ENCODE measurements at regions not wholly inside any gene's neighbourhood (a gene's known extent, or its start where the extent isn't known, plus 50 kb on each side); places are given as distances from the start of the nearest gene placed in this dataset.

GRCh38 chr17:54239291-54239690 lies 416.6 kb downstream of the KIF2B start:
- Histone ChIP-seq H3K4ac (ENCODE audit: low read depth, low read length) (no peak overlapping the region), H3K27me3 (ENCODE audit: control insufficient read depth, insufficient read depth, low read length) (no peaks in the 10 kb centered on the region), H2BK120ac (ENCODE audit: low read depth, low read length) (no peak overlapping the region), H2AFZ (replicated peaks; ENCODE audit: low read length, poor library complexity) (no peak overlapping the region), H3K27ac (ENCODE audit: insufficient read depth, low read length) (no peak overlapping the region), H3K14ac (replicated peaks; ENCODE audit: low read depth, low read length) (no peak overlapping the region), H3K79me1 (ENCODE audit: low read depth in 1 of 2, low read length in 2 of 2) (no peaks in the 10 kb centered on the region), H2BK5ac (ENCODE audit: low read depth, low read length, poor library complexity, severe bottlenecking) (no peak overlapping the region), H2AK9ac (replicated peaks; ENCODE audit: low read depth, low read length, poor library complexity) (no peak overlapping the region), H3K4me3 (ENCODE audit: insufficient read depth, low read depth, low read length) (no peak overlapping the region), H4K20me1 (ENCODE audit: insufficient read depth, low read length) (no peaks in the 10 kb centered on the region), H4K91ac (ENCODE audit: insufficient read depth, low read depth, low read length) (no peak overlapping the region), H3K4me2 (ENCODE audit: low read depth, low read length) (no peak overlapping the region), H3K23ac (ENCODE audit: low read depth, low read length) (no peak overlapping the region), H2AK5ac (ENCODE audit: low read depth, low read length) (no peak overlapping the region), H3K56ac (ENCODE audit: extremely low read depth, insufficient read depth, low read length) (no peak overlapping the region), H3K9me1 (ENCODE audit: insufficient read depth, low read length) (no peaks in the 10 kb centered on the region), H3K18ac (ENCODE audit: low read depth, low read length) (no peak overlapping the region), H2BK15ac (ENCODE audit: low read depth, low read length) (no peak overlapping the region), H4K8ac (ENCODE audit: low read depth in 2 of 2, low read length in 2 of 2) (no peak overlapping the region), H3K9ac (ENCODE audit: low read depth, low read length) (no peak overlapping the region), H2BK20ac (ENCODE audit: low read depth, low read length) (no peak overlapping the region), H4K5ac (ENCODE audit: low read depth, low read length) (no peak overlapping the region), H3K36me3 (ENCODE audit: control insufficient read depth, insufficient read depth, low read length) (no peaks in the 10 kb centered on the region), H3K9me3 (ENCODE audit: control insufficient read depth, insufficient read depth, low read length) (no peaks in the 10 kb centered on the region), H3K4me1 (ENCODE audit: control insufficient read depth, insufficient read depth, low read length) (no peaks in the 10 kb centered on the region)
- ChIA-PET CTCF (no interaction called here), POLR2A (ENCODE audit: unreplicated experiment) (no interaction called here)
- in situ Hi-C loops (cut with MboI; ENCODE audit: low sequenced_read_pairs) (no loop called here), intact Hi-C loops (cut with micrococcal nuclease) (no loop called here), dilution Hi-C loops (cut with HindIII; ENCODE audit: low sequenced_read_pairs, unreplicated experiment) (no loop called here)
- TF ChIP-seq MAZ (IDR thresholded peaks at IDR 0.05; ENCODE audit: borderline replicate concordance, low read depth, low read length): no peak
- peak; percentile 69 for TF ChIP-seq MAFK (IDR thresholded peaks at IDR 0.05; ENCODE audit: low read depth, low read length)
- no TSS peak for BruUV-seq (replicated peaks)
- no peak for ATAC-seq (ENCODE audit: low read depth)
- DNase-seq: no peak

Measured in IMR-90 (cell line).